AG10803 (cell line): ENCODE measurements at regions not wholly inside any gene's neighbourhood (a gene's known extent, or its start where the extent isn't known, plus 50 kb on each side); places are given as distances from the start of the nearest gene placed in this dataset.
"Not testable (repeated sequence)": the region's sequence is repeated elsewhere in the genome, so short reads cannot be mapped to it uniquely, and the experiment has no call there.

ENCODE experiments used
- DNase-seq: peaks from one replicate; pipeline ENCODE4 v3.0.0; 2010; ENCODE audit warnings: low read depth
- H3K4me3 ChIP-seq: 2 replicates; pipeline ENCODE4 v1.5.1; 2011; ENCODE audit warnings: mild to moderate bottlenecking, low read length, control low read depth

DNA sequence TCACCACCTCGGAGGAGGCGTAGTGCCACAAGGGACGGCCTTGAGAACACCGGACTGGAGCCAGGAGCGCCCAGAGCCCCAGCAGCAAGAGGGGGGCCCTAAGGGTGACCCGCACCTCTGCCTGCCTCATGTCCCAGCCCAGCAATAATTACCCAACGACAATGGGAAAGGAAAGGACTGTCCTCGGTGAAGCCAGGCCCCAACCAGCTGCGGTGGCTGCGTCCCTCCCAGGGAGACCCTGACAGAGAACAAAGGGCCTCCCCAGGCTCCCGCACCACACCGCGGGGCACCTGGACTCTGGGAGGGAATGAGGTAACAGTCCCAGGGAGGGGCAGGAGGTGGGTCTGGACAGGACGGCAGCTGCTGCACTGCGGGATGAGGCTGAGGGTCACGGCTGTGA is 493.4 kb downstream of the GOLGA6L6 start:
- not testable (repeated sequence) for H3K4me3 ChIP-seq, DNase-seq

DNA sequence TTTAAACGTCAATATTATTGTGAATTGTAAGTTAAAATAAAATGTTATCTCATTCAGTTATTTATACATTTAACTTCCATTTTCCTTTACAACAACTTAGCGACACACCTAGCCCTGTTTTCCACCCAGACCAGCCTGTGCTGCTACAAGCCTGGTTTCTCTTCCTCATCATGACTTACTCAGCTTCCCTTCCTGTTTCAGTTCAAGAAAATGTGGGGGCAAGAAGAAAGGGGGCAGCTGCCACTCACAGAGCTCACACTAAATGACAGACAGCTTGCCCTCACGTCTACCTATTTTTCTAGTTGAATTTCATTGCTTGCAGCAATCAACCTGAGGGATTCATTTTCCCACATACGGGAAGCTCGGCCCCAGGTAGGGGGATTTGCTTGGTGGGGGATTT is 496.4 kb downstream of the GOLGA6L6 start:
- DNase-seq, H3K4me3 ChIP-seq: not testable (repeated sequence)

DNA sequence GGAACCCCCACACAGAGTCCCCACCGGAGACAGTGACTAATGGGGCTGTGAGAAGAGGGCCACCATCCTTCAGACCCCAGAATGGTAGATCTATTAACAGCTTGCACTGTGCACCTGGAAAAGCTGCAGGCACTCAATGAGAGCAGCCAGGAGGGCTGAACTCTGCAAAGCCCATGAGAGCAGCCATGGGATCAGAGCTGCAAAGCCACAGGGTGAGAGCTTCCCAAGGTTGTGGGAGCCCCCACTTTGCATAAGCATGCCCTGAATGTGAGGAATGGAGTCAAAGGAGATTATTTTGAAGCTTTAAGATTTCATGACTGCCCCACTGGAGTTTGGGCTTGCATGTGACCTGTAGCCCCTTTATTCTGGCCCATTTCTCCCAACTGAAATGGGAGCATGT is 500.9 kb downstream of the GOLGA6L6 start:
- DNase-seq, H3K4me3 ChIP-seq: not testable (repeated sequence)

GRCh38 chr15:20025040-20025439 is 516.6 kb downstream of the GOLGA6L6 start:
- not testable (repeated sequence) for DNase-seq

DNA sequence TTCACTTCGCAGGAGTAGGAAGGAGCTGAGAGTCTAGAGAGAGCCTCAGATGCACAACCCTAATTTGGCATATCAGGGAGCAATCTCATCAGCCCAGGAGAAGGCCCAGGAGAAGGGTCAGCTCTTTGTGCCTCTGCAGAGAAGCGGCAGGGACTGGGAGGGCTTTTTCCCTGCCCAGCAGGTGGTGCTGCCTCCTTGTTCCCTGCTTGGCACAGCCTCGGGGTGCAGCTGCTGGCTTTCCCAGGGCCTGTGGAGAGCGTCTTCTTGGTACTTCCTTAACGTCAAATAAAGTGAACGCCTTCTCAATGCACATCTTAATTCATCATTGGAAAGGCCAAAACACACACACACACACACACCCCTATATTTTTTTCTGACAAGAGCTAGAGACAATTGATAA is 519.3 kb downstream of the GOLGA6L6 start:
- H3K4me3 ChIP-seq, DNase-seq: not testable (repeated sequence)

More at GRCh38 chr15:20025040-20025439, 516.6 kb downstream of the GOLGA6L6 start:
- H3K4me3 ChIP-seq: not testable (repeated sequence)

- H3K4me3 ChIP-seq, DNase-seq: not testable (repeated sequence)
Observed at GRCh38 chr15:20021351-20021750, 520.2 kb downstream of the GOLGA6L6 start.

GRCh38 chr15:20020588-20020987 is 521.0 kb downstream of the GOLGA6L6 start:
- DNase-seq, H3K4me3 ChIP-seq: not testable (repeated sequence)

DNA sequence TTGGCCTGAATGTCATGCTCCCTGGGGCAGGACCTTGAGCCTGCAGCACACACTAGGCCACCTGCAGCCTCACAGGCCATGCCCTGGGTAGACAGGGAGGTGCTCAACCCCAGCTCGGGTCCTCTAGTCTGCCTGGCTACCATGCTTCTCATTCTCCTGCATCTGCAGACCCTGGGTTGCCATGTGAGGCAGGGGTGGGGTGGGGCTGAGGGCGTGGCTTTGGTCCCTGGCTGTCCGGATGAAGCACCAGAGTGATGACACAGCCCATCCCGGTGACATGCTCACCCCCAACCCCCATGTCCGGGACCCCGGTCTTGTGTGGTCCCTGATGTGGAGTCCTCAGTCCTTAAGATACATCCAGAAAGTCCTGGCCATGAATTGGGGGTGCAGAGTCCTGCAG is 521.8 kb downstream of the GOLGA6L6 start:
- DNase-seq, H3K4me3 ChIP-seq: not testable (repeated sequence)

GRCh38 chr15:20017581-20017980 is 524.0 kb downstream of the GOLGA6L6 start:
- not testable (repeated sequence) for H3K4me3 ChIP-seq, DNase-seq

DNA sequence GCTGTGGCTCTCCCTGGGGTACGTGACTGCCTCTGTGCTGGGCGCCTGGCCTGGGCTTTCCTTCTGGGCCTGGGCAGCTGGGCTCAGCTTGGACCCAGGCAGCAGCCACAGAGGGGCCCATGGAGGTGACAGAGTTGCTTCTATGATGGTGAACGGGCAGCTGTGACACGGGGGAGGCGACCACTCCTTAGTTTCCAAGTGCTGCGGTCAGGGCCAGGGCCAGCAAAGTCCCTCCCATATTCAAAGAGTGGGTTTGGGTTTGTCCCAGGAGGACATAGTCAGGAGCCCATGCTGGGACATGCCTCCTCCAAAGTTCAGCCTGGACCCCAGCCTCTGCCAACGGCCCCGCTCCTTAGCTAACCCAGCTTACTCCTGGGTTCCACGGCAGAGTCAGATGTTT is 524.7 kb downstream of the GOLGA6L6 start:
- DNase-seq, H3K4me3 ChIP-seq: not testable (repeated sequence)

- not testable (repeated sequence) for DNase-seq, H3K4me3 ChIP-seq
Observed at GRCh38 chr15:20012837-20013236, 528.8 kb downstream of the GOLGA6L6 start.

- not testable (repeated sequence) for DNase-seq, H3K4me3 ChIP-seq
Observed at GRCh38 chr15:20010759-20011158, 530.8 kb downstream of the GOLGA6L6 start.

GRCh38 chr15:20009619-20010018 is 532.0 kb downstream of the GOLGA6L6 start:
- H3K4me3 ChIP-seq, DNase-seq: not testable (repeated sequence)

- not testable (repeated sequence) for DNase-seq, H3K4me3 ChIP-seq
Observed at GRCh38 chr15:20007338-20007737, 534.3 kb downstream of the GOLGA6L6 start.

DNA sequence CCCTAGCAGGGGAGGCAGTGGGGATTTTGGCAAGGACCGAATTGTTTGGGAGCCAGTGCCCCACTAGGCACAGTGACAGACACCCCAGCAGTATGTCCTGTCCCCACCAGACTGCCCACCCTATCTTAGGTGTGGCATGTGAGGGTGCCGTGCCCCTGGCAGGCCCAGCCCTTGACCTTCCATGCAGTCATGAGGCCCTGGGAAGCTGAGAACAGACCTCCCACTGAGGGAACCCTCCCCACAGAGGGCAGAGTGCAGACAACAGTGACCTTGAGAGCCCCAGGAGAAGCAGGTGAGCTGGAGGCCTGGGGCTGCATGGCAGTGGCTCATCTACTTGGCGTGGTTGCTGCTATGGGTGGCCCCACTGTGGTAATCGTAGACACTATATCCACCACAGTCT is 538.1 kb downstream of the GOLGA6L6 start:
- H3K4me3 ChIP-seq, DNase-seq: not testable (repeated sequence)

GRCh38 chr15:20002560-20002959 is 539.0 kb downstream of the GOLGA6L6 start:
- not testable (repeated sequence) for DNase-seq, H3K4me3 ChIP-seq

DNA sequence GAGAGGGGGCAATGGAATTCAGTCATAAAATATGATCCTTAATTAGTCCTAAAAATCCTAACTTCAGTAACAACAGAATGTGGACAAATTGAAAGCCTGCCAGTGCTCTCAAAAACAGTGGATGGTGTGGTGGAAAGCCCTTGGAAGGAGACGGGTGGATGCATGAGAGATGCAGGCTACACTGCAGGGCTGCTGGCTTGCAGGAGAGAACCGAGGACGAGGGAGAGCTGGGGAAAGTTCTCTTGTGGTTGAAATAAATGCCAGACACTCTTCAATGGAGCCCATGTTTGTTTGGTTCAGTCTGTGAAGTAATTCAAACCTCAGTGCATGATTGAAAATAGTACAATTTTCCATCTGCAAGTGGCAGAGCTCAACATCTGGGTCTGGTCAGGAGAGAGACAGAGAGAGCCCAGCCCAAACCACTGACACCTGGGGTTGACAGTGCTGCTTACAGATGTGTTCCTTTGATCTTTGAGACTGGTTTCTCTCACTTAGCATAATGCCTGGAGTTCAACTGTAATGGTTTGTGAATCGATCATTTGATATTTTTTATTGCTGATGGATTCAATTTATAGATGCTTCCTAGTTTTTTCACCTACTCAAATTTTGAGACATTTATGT is 544.9 kb downstream of the GOLGA6L6 start:
- H3K4me3 ChIP-seq, DNase-seq: not testable (repeated sequence)

- DNase-seq, H3K4me3 ChIP-seq: not testable (repeated sequence)
Observed at GRCh38 chr15:19995296-19995695, 546.3 kb downstream of the GOLGA6L6 start.
